ENCODE measurements at regions not wholly inside any gene's neighbourhood (a gene's known extent, or its start where the extent isn't known, plus 50 kb on each side); places are given as distances from the start of the nearest gene placed in this dataset.

DNA sequence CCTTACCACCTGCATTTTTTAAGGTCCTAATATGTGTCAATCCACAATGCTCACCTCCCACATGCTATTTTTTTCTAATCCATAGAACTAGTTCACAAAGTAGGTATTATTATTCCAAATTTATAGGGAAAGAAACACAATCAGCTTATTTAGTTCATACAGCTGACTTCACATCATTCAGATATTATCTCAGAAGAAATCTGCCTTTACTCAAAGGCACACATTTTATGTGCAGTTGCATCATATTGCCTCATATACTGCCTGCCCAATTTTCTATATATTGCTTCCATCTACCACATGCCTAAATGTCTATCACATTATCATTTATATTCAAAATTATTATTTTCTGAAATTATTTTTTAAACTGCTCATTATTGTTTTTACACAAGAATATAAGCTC is 88.7 kb upstream of the LUZP2 start:
- TF ChIP-seq, protein P1, sequence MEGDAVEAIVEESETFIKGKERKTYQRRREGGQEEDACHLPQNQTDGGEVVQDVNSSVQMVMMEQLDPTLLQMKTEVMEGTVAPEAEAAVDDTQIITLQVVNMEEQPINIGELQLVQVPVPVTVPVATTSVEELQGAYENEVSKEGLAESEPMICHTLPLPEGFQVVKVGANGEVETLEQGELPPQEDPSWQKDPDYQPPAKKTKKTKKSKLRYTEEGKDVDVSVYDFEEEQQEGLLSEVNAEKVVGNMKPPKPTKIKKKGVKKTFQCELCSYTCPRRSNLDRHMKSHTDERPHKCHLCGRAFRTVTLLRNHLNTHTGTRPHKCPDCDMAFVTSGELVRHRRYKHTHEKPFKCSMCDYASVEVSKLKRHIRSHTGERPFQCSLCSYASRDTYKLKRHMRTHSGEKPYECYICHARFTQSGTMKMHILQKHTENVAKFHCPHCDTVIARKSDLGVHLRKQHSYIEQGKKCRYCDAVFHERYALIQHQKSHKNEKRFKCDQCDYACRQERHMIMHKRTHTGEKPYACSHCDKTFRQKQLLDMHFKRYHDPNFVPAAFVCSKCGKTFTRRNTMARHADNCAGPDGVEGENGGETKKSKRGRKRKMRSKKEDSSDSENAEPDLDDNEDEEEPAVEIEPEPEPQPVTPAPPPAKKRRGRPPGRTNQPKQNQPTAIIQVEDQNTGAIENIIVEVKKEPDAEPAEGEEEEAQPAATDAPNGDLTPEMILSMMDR (IDR thresholded peaks at IDR 0.05; ENCODE audit: low read length): no peak
- no peak for TF ChIP-seq EZH2 (optimal IDR thresholded peaks at IDR 0.05; ENCODE audit: low read depth, low read length)
- no peak for TF ChIP-seq EZH2phosphoT487 (IDR thresholded peaks at IDR 0.05; ENCODE audit: low read length)

Measured in MM.1S (cell line).